CD4-positive, alpha-beta T cell treated with Interferon alpha-2 for 1 hour (primary cell): ENCODE measurements at regions not wholly inside any gene's neighbourhood (a gene's known extent, or its start where the extent isn't known, plus 50 kb on each side); places are given as distances from the start of the nearest gene placed in this dataset.

ENCODE experiments used
- DNase-seq, 2 donors: peaks; one replicate each; pipeline ENCODE4 v3.0.0-alpha.2; 2020 to 2022

DNA sequence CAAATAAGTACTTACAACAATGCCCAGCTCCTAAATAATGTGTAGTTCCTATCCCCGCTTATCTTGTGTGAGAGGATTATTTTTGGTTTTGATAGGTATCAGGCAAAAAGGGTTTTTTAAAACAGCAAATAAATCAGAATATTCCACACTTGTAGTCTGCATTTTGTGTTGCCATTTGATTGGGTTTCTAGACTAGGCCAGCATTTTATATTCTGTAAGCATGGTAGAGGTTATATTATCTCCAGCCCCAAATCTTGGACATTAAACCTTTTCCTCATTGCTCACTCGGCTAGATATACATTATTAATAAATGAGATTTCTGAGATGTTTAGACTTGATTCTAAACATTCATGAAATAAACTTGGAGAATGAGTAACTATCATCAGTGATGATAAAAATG is 165.7 kb upstream of the C1orf21 start:
- no peak for DNase-seq

GRCh38 chr1:184222652-184223052 is 164.2 kb upstream of the C1orf21 start:
- peak; percentile 9 to 47 for DNase-seq

DNA sequence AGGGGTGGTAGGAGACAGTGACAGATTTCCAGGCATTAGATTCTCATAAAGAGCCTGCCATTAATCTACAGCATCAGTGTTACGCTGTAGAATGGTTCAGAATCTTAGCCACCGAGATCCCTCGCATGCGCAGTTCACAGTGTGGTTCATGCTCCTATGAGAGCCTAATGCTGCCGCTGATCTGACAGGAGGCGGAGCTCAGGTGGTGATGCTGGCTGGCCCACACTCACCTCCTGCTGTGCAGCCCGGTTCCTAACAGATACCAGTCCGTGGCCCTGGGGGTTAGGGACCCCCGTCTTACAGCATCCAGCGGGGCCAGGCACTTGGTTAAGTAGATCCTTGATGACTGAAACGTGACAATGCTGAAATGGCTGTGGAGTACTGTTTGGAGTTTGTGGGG is 163.6 kb upstream of the C1orf21 start:
- DNase-seq, result peak in 1 of 2 donors; percentile 8

- DNase-seq, result no peak
Observed at GRCh38 chr1:184225283-184226099, 161.3 kb upstream of the C1orf21 start.

- no peak for DNase-seq
Observed at GRCh38 chr1:184226100-184226487, 160.7 kb upstream of the C1orf21 start.

DNA sequence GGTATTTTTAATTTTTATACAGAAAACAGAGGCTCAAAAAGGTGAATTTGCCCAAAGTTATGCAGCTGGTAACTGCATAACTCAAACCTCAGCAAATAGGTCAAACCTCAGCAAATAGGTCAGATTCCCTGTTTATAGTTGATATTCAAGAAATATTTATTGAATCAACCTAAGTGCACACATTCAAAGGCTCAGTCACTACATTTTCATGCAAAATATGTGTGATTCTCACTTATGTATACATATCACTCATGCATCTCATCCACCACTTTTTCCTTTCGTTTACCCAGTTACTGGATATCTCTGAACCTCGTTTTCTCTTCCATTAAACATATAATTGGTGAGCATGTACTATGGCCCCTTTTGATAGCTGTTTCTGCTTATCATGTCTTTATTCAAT is 158.3 kb upstream of the C1orf21 start:
- DNase-seq, result no peak

DNA sequence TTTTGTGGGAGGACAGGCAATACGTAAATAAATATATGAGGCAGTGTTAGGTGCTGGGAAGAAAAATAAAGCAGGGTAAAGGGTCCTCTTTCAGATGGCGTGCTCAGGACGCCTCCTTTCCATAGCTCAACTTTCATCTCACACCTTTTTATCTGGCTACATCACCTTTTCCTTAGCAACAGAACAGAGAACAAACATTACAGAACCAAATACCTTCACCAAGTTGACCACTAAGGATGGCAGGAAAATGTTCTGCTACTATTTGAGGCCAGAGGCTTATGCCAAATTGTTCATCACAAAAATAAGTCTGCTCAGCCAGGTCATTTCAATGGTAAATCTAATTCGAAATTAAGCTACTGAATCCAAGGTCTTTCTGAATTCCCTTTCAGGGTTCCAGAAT is 149.2 kb upstream of the C1orf21 start:
- DNase-seq, result no peak

GRCh38 chr1:184241446-184241845 is 145.4 kb upstream of the C1orf21 start:
- no peak for DNase-seq

DNA sequence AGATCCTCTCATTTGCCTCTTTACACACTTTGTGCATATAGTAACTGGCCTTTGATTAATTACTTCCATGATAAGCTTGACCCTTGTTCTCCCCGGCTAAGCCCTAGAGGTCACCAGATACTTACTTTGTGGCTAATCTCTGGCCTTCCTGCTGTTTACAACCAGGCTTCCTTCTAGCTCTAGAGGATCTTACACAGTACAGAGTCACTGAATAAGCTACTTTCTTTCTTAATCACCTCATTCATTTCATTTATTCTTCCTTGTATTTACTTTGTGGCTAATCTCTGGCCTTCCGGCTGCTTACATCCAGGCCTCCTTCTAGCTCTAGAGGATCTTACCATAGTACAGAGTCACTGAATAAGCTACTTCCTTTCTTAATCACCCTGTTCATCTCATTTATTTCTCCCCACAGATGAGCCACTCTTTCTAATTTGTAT is 144.3 kb upstream of the C1orf21 start:
- no peak for DNase-seq

GRCh38 chr1:184244962-184245361 is 141.9 kb upstream of the C1orf21 start:
- no peak for DNase-seq

GRCh38 chr1:184247671-184248070 is 139.2 kb upstream of the C1orf21 start:
- no peak for DNase-seq

DNA sequence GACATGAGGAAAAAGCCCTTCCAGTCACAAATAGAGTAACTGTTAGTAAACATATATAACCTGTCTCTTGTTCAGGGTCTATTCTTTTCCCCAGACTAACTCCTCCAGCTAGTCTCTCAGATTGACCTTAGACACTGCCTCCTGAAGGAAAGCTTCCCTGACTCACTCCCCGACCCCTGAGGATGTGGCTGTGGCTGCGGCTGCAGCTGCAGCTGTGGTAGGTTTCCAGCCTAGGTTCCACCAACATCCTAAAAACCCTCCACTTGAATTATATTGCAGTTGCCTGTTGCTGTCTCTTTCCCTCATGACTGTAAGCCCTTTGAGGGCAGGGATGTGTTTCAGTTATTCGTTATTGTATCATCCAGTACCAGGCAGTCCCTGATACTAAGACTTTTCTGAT is 132.9 kb upstream of the C1orf21 start:
- DNase-seq, result no peak

DNA sequence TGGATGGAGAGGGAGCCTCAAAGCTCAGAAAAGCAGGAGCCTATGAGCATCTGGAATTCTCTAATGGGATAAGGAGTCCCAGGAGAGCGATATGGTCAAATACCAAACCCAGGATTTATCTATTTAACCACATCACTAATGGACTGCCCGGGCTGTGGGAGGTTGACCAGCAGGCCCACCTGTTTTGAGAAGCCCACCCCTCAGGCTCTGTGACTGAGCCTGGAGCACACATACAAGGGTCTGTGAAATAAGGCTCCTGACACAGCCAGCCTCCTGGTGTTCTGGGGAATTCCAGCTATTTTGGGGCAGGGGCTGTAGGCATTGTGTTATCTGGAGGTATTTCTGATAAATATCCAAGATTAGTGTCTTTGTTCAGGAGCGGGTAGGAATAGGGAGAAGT is 132.0 kb upstream of the C1orf21 start:
- no peak for DNase-seq

DNA sequence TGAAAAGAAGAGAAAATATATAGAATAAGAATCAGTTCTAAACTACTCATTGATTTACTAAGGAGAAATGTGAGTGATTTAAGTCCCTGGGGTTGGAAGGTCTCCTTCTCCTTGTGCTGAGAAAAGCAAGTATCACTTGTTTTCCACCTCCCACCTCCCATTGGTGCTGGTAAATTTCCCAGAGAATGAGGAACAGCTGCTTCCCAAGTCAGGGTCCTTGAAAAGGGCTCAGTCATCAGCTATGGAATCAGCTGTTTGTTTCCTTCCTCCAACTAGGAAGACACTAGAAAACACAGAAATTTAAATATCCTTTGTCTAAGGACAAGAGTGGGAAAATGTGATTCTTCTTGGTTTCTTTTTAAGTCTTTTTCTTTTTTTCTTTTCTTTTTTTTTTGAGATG is 131.3 kb upstream of the C1orf21 start:
- DNase-seq, result no peak

DNA sequence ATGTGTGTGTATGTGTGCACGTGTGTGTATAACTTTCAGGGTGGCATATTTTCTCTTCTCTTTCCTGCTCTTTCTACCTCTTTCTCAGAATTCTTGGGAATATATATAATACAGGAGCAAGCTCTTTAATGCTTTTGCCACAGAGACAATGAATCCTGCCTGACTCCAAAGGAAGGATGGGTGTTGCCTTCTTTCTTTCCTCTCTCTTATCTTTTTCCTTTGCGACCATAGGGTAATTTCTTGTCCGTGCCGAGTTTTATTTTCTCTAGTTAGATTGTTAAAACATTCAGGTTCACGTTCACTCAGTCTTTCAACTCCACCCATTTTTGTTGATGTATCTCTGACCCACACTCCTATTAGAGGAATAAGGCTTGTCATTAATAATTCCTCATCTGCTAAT is 129.0 kb upstream of the C1orf21 start:
- DNase-seq, result no peak

DNA sequence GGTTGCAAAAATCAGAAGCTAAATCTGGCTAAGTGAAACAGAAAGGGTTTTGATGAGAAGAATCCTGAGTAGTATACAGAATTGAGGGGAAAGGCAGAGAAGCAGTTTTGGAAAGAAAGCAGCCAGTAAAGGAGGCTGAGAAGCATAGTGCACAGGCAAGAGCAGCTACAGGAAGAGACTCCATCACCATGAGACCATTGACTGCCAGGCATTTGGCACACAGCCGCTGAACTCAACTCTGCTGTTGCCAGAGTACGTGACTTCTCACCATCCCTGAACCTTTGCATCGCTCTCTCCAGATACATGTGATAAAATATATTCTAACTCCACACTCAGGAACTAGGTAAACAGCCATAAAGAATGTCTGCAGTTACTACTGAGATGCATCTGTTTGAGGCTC is 128.3 kb upstream of the C1orf21 start:
- no peak for DNase-seq

GRCh38 chr1:184260382-184260781 is 126.4 kb upstream of the C1orf21 start:
- no peak for DNase-seq

DNA sequence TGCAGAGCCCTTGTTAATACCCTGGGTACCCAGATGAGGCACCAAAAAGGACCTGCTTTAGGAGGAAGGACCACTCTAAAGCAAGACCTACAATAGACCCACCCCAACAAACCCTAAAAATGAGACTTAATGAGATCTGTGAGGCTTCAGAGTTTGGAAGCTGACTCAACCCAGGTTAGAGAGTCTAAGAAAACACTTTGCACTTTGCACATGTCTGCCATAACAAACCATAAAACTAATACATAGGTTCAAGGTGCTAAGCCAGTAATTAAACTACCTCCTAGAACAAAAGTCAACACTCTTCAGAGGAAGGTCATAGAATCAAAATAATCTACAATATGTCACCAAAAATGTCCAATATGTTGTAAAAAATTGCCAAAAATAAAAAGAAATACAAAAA is 124.7 kb upstream of the C1orf21 start:
- no peak for DNase-seq

- DNase-seq, result no peak
Observed at GRCh38 chr1:184267747-184268146, 119.1 kb upstream of the C1orf21 start.

DNA sequence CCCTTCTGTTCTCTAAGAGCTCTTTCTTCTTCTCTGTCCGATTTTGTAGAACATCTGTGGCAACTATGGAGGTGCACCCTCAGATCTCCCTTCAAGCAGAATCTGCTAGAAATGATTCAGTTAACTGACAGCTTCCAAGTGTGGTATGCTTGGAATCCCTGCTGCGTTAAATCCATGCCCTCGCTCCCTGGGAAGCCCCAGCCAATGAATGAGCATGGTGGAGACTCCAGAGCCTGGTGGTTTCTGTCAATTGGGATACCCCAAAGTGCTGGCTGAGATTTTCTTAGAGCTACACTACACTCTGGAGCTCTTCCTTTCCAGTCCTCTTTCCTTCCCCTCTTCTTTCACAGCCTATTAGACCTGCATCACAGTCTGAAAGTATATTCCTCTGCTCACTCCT is 116.3 kb upstream of the C1orf21 start:
- DNase-seq, result no peak

GRCh38 chr1:184272175-184272866 is 114.5 kb upstream of the C1orf21 start:
- DNase-seq, result no peak

DNA sequence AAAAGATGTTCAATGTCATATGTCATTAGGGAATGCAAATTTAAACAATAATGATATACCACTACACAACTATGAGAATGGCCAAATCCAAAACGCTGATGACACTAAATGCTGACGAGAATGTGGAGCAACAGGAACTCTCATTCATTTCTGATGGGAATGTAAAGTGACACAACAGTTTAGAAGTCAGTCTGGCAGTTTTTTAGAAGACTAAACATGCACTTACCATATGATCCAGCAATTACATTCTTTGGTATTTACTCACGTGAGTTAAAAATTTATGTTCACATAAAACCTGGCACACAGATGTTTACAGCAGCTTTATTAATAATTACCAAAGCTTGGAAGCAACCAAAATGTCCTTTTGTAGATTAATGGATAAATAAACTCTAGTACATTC is 110.4 kb upstream of the C1orf21 start:
- no peak for DNase-seq

DNA sequence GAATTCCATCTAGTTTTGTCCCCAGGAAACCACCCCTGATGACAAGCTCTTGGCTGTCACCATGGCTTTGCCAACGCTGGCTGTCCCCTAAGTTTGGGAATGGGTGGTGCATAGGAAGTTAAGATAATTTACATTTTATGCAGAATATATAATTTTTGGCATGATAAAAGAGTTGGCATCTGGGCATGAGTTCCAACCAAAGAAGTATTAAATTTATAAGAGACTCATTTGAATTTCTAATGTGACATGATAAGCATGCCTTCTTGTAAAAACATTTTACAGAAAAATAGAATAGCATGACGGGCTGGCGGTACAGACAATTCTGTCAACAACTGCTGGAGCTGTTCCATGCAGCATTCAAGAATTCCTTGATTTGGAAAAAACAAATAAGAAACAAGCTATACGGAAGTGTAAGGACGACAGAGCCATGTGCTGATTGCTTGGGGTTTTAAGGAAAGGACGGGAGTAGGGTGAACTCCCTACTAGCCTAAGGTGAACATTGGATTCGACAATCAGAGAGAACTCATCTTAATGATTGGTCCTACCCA is 106.8 kb upstream of the C1orf21 start:
- DNase-seq, result no peak

GRCh38 chr1:184283999-184284398 is 102.8 kb upstream of the C1orf21 start:
- no peak for DNase-seq
